ENCODE measurements at regions not wholly inside any gene's neighbourhood (a gene's known extent, or its start where the extent isn't known, plus 50 kb on each side); places are given as distances from the start of the nearest gene placed in this dataset.
"Not testable (repeated sequence)": the region's sequence is repeated elsewhere in the genome, so short reads cannot be mapped to it uniquely, and the experiment has no call there.

GRCh38 chr19:28686756-28687155, 526.2 kb downstream of the UQCRFS1 start:
- Histone ChIP-seq H3K36me3 (no peaks in the 10 kb centered on the region), H3K27me3 (no peaks in the 10 kb centered on the region), H3K4me1 (no peaks in the 10 kb centered on the region), H3K4me3 (no peak overlapping the region), H3K27ac (no peak overlapping the region), H3K9me3 (no peaks in the 10 kb centered on the region)
- no peak for ATAC-seq
- TF ChIP-seq POLR2A (IDR thresholded peaks at IDR 0.05) = no peak
- no peak for TF ChIP-seq CTCF (IDR thresholded peaks at IDR 0.05 in 4 of 5, conservative IDR thresholded peaks at IDR 0.05 in 1 of 5)
- DNase-seq = no peak
- intact Hi-C loops (cut with DNase I; ENCODE audit: low total_unique reads) = no loop called here
- in situ Hi-C loops (cut with MboI; ENCODE audit: low sequenced_read_pairs in 4 of 4) = no loop called here

GRCh38 chr19:28685802-28686201, 527.1 kb downstream of the UQCRFS1 start:
- Histone ChIP-seq H3K4me3 (no peak overlapping the region), H3K27ac (no peak overlapping the region), H3K36me3 (no peaks in the 10 kb centered on the region), H3K27me3 (no peaks in the 10 kb centered on the region), H3K9me3 (no peaks in the 10 kb centered on the region), H3K4me1 (no peaks in the 10 kb centered on the region)
- no peak for TF ChIP-seq POLR2A (IDR thresholded peaks at IDR 0.05)
- TF ChIP-seq CTCF (IDR thresholded peaks at IDR 0.05 in 4 of 5, conservative IDR thresholded peaks at IDR 0.05 in 1 of 5) = no peak
- no peak for ATAC-seq
- in situ Hi-C loops (cut with MboI; ENCODE audit: low sequenced_read_pairs in 4 of 4) = no loop called here
- intact Hi-C loops (cut with DNase I; ENCODE audit: low total_unique reads) = no loop called here
- DNase-seq = no peak

- H3K27ac ChIP-seq; DNase-seq; in situ Hi-C loops (cut with MboI; ENCODE audit: low sequenced_read_pairs in 4 of 4); H3K4me3 ChIP-seq; H3K4me1 ChIP-seq; ATAC-seq; H3K27me3 ChIP-seq; H3K36me3 ChIP-seq; intact Hi-C loops (cut with DNase I; ENCODE audit: low total_unique reads); H3K9me3 ChIP-seq: not testable (repeated sequence)
Measured at GRCh38 chr19:28685077-28685476, 527.9 kb downstream of the UQCRFS1 start.

- intact Hi-C loops (cut with DNase I; ENCODE audit: low total_unique reads) (no loop called here), in situ Hi-C loops (cut with MboI; ENCODE audit: low sequenced_read_pairs in 4 of 4) (no loop called here)
- H3K4me1 ChIP-seq = no peaks in the 10 kb centered on the region
- H3K27me3 ChIP-seq = no peaks in the 10 kb centered on the region
- no peak overlapping the region for H3K4me3 ChIP-seq
- H3K27ac ChIP-seq = no peak overlapping the region
- no peak for TF ChIP-seq POLR2A (IDR thresholded peaks at IDR 0.05)
- no peak for TF ChIP-seq CTCF (IDR thresholded peaks at IDR 0.05 in 4 of 5, conservative IDR thresholded peaks at IDR 0.05 in 1 of 5)
- no peak for DNase-seq
- no peak for ATAC-seq
- H3K36me3 ChIP-seq = no peaks in the 10 kb centered on the region
- no peaks in the 10 kb centered on the region for H3K9me3 ChIP-seq
Measured at GRCh38 chr19:28680111-28680510, 532.8 kb downstream of the UQCRFS1 start.

- H3K9me3 ChIP-seq = no peaks in the 10 kb centered on the region
- no peak for ATAC-seq
- no peak overlapping the region for H3K27ac ChIP-seq
- H3K36me3 ChIP-seq = no peaks in the 10 kb centered on the region
- TF ChIP-seq CTCF (IDR thresholded peaks at IDR 0.05 in 4 of 5, conservative IDR thresholded peaks at IDR 0.05 in 1 of 5) = no peak
- no peak for TF ChIP-seq POLR2A (IDR thresholded peaks at IDR 0.05)
- no peaks in the 10 kb centered on the region for H3K27me3 ChIP-seq
- no peak overlapping the region for H3K4me3 ChIP-seq
- in situ Hi-C loops (cut with MboI; ENCODE audit: low sequenced_read_pairs in 4 of 4) = no loop called here
- no peak for DNase-seq
- no peaks in the 10 kb centered on the region for H3K4me1 ChIP-seq
- intact Hi-C loops (cut with DNase I; ENCODE audit: low total_unique reads) = no loop called here
Measured at GRCh38 chr19:28670836-28671235, 542.1 kb downstream of the UQCRFS1 start.

Data from gastrocnemius medialis (tissue), 4 donors.